ENCODE measurements at regions not wholly inside any gene's neighbourhood (a gene's known extent, or its start where the extent isn't known, plus 50 kb on each side); places are given as distances from the start of the nearest gene placed in this dataset.
"Not testable (repeated sequence)": the region's sequence is repeated elsewhere in the genome, so short reads cannot be mapped to it uniquely, and the experiment has no call there.

DNA sequence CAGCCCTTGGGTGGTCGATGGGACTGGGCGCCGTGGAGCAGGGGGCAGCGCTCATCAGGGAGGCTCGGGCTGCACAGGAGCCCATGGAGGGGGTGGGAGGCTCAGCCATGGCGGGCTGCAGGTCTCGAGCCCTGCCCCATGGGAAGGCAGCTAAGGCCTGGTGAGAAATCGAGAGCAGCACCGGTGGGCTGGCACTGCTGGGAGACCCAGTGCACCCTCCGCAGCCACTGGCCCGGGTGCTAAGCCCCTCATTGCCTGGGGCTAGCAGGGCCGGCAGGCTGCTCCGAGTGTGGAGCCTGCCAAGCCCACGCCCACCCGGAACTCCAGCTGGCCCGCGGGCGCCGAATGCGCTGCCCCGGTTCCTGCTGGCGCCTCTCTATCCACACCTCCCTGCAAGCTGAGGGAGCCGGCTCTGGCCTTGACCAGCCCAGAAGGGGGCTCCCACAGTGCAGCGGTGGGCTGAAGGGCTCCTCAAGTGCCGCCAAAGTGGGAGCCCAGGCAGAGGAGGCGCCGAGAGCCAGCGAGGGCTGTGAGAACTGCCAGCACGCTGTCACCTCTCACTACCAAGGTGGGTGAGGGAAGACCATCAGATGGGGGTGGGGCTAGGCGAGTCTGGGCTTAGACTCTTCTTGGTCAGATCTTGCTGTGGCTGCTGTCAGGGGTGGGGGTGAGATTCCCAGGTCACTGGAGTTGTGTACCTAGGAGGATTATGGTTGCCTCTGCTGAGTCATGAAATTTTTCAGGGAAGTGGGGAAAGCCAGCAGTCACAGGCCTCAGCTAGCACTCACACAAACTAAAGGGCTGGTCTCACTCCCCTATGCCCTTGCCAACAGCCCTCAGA, 87.0 kb upstream of the NDST4 start:
- not testable (repeated sequence) for TF ChIP-seq EZH2 (IDR thresholded peaks at IDR 0.05; ENCODE audit: low read depth, unreplicated experiment); EZH2phosphoT487 (IDR thresholded peaks at IDR 0.05; ENCODE audit: unreplicated experiment); JUNB (IDR thresholded peaks at IDR 0.05; ENCODE audit: unreplicated experiment); NANOG (IDR thresholded peaks at IDR 0.05; ENCODE audit: borderline replicate concordance); POLR2AphosphoS5 (IDR thresholded peaks at IDR 0.05; ENCODE audit: low read depth); CREB1 (CRISPR knock-in tag; IDR thresholded peaks at IDR 0.05; ENCODE audit: low read depth)
- TF ChIP-seq, protein P1, sequence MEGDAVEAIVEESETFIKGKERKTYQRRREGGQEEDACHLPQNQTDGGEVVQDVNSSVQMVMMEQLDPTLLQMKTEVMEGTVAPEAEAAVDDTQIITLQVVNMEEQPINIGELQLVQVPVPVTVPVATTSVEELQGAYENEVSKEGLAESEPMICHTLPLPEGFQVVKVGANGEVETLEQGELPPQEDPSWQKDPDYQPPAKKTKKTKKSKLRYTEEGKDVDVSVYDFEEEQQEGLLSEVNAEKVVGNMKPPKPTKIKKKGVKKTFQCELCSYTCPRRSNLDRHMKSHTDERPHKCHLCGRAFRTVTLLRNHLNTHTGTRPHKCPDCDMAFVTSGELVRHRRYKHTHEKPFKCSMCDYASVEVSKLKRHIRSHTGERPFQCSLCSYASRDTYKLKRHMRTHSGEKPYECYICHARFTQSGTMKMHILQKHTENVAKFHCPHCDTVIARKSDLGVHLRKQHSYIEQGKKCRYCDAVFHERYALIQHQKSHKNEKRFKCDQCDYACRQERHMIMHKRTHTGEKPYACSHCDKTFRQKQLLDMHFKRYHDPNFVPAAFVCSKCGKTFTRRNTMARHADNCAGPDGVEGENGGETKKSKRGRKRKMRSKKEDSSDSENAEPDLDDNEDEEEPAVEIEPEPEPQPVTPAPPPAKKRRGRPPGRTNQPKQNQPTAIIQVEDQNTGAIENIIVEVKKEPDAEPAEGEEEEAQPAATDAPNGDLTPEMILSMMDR (conservative IDR thresholded peaks at IDR 0.05; ENCODE audit: low read depth in 2 of 2), result not testable (repeated sequence)
- TF ChIP-seq, protein P2, sequence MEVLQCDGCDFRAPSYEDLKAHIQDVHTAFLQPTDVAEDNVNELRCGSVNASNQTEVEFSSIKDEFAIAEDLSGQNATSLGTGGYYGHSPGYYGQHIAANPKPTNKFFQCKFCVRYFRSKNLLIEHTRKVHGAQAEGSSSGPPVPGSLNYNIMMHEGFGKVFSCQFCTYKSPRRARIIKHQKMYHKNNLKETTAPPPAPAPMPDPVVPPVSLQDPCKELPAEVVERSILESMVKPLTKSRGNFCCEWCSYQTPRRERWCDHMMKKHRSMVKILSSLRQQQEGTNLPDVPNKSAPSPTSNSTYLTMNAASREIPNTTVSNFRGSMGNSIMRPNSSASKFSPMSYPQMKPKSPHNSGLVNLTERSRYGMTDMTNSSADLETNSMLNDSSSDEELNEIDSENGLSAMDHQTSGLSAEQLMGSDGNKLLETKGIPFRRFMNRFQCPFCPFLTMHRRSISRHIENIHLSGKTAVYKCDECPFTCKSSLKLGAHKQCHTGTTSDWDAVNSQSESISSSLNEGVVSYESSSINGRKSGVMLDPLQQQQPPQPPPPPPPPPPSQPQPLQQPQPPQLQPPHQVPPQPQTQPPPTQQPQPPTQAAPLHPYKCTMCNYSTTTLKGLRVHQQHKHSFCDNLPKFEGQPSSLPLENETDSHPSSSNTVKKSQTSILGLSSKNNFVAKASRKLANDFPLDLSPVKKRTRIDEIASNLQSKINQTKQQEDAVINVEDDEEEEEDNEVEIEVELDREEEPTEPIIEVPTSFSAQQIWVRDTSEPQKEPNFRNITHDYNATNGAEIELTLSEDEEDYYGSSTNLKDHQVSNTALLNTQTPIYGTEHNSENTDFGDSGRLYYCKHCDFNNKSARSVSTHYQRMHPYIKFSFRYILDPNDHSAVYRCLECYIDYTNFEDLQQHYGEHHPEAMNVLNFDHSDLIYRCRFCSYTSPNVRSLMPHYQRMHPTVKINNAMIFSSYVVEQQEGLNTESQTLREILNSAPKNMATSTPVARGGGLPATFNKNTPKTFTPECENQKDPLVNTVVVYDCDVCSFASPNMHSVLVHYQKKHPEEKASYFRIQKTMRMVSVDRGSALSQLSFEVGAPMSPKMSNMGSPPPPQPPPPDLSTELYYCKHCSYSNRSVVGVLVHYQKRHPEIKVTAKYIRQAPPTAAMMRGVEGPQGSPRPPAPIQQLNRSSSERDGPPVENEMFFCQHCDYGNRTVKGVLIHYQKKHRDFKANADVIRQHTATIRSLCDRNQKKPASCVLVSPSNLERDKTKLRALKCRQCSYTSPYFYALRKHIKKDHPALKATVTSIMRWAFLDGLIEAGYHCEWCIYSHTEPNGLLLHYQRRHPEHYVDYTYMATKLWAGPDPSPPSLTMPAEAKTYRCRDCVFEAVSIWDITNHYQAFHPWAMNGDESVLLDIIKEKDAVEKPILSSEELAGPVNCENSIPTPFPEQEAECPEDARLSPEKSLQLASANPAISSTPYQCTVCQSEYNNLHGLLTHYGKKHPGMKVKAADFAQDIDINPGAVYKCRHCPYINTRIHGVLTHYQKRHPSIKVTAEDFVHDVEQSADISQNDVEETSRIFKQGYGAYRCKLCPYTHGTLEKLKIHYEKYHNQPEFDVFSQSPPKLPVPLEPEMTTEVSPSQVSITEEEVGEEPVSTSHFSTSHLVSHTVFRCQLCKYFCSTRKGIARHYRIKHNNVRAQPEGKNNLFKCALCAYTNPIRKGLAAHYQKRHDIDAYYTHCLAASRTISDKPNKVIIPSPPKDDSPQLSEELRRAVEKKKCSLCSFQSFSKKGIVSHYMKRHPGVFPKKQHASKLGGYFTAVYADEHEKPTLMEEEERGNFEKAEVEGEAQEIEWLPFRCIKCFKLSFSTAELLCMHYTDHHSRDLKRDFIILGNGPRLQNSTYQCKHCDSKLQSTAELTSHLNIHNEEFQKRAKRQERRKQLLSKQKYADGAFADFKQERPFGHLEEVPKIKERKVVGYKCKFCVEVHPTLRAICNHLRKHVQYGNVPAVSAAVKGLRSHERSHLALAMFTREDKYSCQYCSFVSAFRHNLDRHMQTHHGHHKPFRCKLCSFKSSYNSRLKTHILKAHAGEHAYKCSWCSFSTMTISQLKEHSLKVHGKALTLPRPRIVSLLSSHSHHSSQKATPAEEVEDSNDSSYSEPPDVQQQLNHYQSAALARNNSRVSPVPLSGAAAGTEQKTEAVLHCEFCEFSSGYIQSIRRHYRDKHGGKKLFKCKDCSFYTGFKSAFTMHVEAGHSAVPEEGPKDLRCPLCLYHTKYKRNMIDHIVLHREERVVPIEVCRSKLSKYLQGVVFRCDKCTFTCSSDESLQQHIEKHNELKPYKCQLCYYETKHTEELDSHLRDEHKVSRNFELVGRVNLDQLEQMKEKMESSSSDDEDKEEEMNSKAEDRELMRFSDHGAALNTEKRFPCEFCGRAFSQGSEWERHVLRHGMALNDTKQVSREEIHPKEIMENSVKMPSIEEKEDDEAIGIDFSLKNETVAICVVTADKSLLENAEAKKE (CRISPR knock-in tag; IDR thresholded peaks at IDR 0.05), result not testable (repeated sequence)
- TF ChIP-seq, protein P3, sequence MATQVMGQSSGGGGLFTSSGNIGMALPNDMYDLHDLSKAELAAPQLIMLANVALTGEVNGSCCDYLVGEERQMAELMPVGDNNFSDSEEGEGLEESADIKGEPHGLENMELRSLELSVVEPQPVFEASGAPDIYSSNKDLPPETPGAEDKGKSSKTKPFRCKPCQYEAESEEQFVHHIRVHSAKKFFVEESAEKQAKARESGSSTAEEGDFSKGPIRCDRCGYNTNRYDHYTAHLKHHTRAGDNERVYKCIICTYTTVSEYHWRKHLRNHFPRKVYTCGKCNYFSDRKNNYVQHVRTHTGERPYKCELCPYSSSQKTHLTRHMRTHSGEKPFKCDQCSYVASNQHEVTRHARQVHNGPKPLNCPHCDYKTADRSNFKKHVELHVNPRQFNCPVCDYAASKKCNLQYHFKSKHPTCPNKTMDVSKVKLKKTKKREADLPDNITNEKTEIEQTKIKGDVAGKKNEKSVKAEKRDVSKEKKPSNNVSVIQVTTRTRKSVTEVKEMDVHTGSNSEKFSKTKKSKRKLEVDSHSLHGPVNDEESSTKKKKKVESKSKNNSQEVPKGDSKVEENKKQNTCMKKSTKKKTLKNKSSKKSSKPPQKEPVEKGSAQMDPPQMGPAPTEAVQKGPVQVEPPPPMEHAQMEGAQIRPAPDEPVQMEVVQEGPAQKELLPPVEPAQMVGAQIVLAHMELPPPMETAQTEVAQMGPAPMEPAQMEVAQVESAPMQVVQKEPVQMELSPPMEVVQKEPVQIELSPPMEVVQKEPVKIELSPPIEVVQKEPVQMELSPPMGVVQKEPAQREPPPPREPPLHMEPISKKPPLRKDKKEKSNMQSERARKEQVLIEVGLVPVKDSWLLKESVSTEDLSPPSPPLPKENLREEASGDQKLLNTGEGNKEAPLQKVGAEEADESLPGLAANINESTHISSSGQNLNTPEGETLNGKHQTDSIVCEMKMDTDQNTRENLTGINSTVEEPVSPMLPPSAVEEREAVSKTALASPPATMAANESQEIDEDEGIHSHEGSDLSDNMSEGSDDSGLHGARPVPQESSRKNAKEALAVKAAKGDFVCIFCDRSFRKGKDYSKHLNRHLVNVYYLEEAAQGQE (IDR thresholded peaks at IDR 0.05; ENCODE audit: unreplicated experiment), result not testable (repeated sequence)

Measured in GM23338 (cell line).